ENCODE measurements at regions not wholly inside any gene's neighbourhood (a gene's known extent, or its start where the extent isn't known, plus 50 kb on each side); places are given as distances from the start of the nearest gene placed in this dataset.
"Not testable (repeated sequence)": the region's sequence is repeated elsewhere in the genome, so short reads cannot be mapped to it uniquely, and the experiment has no call there.

DNA sequence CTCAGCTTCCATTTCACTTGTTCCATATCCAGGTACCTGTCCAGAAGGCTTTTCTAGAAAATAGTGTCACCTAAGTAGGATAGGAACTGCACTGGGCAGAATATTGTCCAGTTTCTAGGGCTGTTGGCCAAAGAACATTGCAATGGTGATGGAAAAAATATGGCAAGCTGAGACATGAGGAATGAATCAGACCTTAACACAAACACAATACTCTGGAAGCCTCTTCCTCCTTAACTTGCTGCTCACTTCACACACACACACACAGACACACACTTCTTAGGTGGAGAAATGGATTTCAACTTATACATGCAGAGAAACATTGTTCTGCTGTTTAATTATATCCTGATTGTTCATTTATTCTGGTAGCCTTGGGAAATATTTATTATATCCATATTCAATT, 203.0 kb upstream of the RGS17 start:
- no peak for TF ChIP-seq POLR2AphosphoS5 (IDR thresholded peaks at IDR 0.05)
- TF ChIP-seq POLR2A (IDR thresholded peaks at IDR 0.05), result no peak
- TF ChIP-seq, protein P1, sequence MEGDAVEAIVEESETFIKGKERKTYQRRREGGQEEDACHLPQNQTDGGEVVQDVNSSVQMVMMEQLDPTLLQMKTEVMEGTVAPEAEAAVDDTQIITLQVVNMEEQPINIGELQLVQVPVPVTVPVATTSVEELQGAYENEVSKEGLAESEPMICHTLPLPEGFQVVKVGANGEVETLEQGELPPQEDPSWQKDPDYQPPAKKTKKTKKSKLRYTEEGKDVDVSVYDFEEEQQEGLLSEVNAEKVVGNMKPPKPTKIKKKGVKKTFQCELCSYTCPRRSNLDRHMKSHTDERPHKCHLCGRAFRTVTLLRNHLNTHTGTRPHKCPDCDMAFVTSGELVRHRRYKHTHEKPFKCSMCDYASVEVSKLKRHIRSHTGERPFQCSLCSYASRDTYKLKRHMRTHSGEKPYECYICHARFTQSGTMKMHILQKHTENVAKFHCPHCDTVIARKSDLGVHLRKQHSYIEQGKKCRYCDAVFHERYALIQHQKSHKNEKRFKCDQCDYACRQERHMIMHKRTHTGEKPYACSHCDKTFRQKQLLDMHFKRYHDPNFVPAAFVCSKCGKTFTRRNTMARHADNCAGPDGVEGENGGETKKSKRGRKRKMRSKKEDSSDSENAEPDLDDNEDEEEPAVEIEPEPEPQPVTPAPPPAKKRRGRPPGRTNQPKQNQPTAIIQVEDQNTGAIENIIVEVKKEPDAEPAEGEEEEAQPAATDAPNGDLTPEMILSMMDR (IDR thresholded peaks at IDR 0.05), result no peak
- no peak for DNase-seq (ENCODE audit: low spot score in 2 of 2)
- intact Hi-C loops (cut with DNase I; ENCODE audit: low total_unique reads), result no loop called here
- Histone ChIP-seq H3K27me3 (no peaks in the 10 kb centered on the region), H3K4me3 (no peak overlapping the region), H3K4me1 (no peaks in the 10 kb centered on the region), H3K27ac (no peak overlapping the region), H3K9me3 (peaks cover 0 to 10% of the 10 kb centered on the region in 2 donors), H3K36me3 (no peaks in the 10 kb centered on the region)

DNA sequence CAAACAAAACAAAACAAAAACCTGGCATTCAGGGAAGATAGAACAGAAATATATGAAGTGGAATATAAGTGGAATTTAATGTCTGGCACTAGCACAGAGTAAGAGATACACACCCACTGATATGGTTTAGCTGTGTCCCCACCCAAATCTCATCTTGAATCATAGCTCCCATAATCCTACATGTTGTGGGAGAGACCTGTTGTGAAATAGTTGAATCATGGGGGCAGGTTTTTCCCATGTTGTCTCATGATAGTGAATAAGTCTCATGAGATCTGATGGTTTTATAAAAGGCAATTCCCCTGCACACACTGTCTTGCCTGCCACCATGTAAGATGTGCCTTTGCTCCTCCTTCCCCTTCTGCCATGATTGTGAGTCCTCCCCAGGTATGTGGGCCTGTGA, 200.1 kb upstream of the RGS17 start:
- H3K27ac ChIP-seq; H3K36me3 ChIP-seq; H3K4me1 ChIP-seq; DNase-seq (ENCODE audit: low spot score in 2 of 2); H3K4me3 ChIP-seq; H3K27me3 ChIP-seq; H3K9me3 ChIP-seq; intact Hi-C loops (cut with DNase I; ENCODE audit: low total_unique reads): not testable (repeated sequence)

GRCh38 chr6:153328194-153328593, 197.1 kb upstream of the RGS17 start:
- peaks cover 0 to 10% of the 10 kb centered on the region in 2 donors for H3K9me3 ChIP-seq
- H3K36me3 ChIP-seq, result no peaks in the 10 kb centered on the region
- TF ChIP-seq, protein P1 (IDR thresholded peaks at IDR 0.05), result no peak
- TF ChIP-seq POLR2A (IDR thresholded peaks at IDR 0.05) (no peak), POLR2AphosphoS5 (IDR thresholded peaks at IDR 0.05) (no peak)
- H3K4me3 ChIP-seq, result no peak overlapping the region
- no peak for DNase-seq (ENCODE audit: low spot score in 2 of 2)
- H3K27me3 ChIP-seq, result no peaks in the 10 kb centered on the region
- H3K27ac ChIP-seq, result no peak overlapping the region
- intact Hi-C loops (cut with DNase I; ENCODE audit: low total_unique reads), result no loop called here
- H3K4me1 ChIP-seq, result no peaks in the 10 kb centered on the region

GRCh38 chr6:153325661-153326060, 194.6 kb upstream of the RGS17 start:
- H3K4me3 ChIP-seq, result no peak overlapping the region
- H3K9me3 ChIP-seq, result no peaks in the 10 kb centered on the region
- H3K36me3 ChIP-seq, result no peaks in the 10 kb centered on the region
- intact Hi-C loops (cut with DNase I; ENCODE audit: low total_unique reads), result no loop called here
- no peaks in the 10 kb centered on the region for H3K4me1 ChIP-seq
- H3K27ac ChIP-seq, result no peak overlapping the region
- no peaks in the 10 kb centered on the region for H3K27me3 ChIP-seq
- TF ChIP-seq POLR2A (IDR thresholded peaks at IDR 0.05) (no peak), POLR2AphosphoS5 (IDR thresholded peaks at IDR 0.05) (no peak)
- TF ChIP-seq, protein P1 (IDR thresholded peaks at IDR 0.05), result no peak
- DNase-seq (ENCODE audit: low spot score in 2 of 2), result no peak

DNA sequence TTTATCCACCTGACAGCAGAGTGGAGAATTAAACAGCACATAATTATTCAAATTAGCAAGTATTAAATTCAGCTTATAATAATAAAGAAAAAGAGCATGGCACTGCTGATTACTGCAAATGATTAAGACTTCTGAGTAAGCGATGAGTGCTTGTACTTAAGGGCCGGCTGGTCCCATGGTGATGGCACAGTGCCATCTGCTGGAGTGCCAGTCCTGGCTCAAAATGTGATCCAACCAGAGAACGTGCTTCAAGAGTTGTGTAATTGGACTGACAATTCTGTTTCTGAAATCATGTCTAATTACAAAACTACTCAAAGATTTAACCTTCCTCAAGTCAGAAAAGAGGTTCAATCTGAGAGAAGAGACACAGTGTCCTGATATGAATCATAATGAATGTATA, 181.6 kb upstream of the RGS17 start:
- Histone ChIP-seq H3K36me3 (no peaks in the 10 kb centered on the region), H3K27ac (no peak overlapping the region), H3K27me3 (no peaks in the 10 kb centered on the region), H3K9me3 (no peaks in the 10 kb centered on the region), H3K4me1 (no peaks in the 10 kb centered on the region), H3K4me3 (no peak overlapping the region)
- no peak for DNase-seq (ENCODE audit: low spot score in 2 of 2)
- no peak for TF ChIP-seq POLR2AphosphoS5 (IDR thresholded peaks at IDR 0.05)
- intact Hi-C loops (cut with DNase I; ENCODE audit: low total_unique reads), result loop anchor here (10.0 kb wide), 1 partner anchor 932 kb away; no protein-coding TSS in a partner anchor

DNA sequence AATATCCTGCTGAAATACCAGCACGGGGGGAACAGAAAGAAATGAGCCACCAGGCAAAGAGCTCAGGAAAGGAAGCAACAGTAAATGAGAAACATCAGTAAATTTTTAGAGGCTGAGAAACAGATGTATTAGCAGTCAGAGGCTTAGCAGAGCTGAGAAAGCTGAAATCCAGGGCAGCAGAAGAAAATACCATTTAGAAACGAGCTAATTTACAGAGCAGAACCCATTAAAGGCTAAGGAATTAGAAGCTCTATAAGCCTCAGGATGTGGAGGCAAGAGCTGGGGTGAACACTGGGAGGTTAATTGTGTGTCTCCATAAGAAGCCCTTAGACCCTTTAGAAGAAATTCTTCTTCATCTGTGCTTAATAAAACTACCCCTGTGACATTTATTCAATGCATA, 178.6 kb upstream of the RGS17 start:
- intact Hi-C loops (cut with DNase I; ENCODE audit: low total_unique reads), result loop anchor here (10.0 kb wide), 1 partner anchor 935 kb away; no protein-coding TSS in a partner anchor
- H3K27me3 ChIP-seq, result no peaks in the 10 kb centered on the region
- H3K36me3 ChIP-seq, result no peaks in the 10 kb centered on the region
- no peaks in the 10 kb centered on the region for H3K4me1 ChIP-seq
- H3K27ac ChIP-seq, result no peak overlapping the region
- DNase-seq (ENCODE audit: low spot score in 2 of 2), result no peak
- no peak overlapping the region for H3K4me3 ChIP-seq
- no peak for TF ChIP-seq POLR2A (IDR thresholded peaks at IDR 0.05)
- no peak for TF ChIP-seq POLR2AphosphoS5 (IDR thresholded peaks at IDR 0.05)
- TF ChIP-seq, protein P1 (IDR thresholded peaks at IDR 0.05), result no peak
- no peaks in the 10 kb centered on the region for H3K9me3 ChIP-seq

Data from breast epithelium (tissue), 4 donors.